ENCODE measurements at regions not wholly inside any gene's neighbourhood (a gene's known extent, or its start where the extent isn't known, plus 50 kb on each side); places are given as distances from the start of the nearest gene placed in this dataset.

DNA sequence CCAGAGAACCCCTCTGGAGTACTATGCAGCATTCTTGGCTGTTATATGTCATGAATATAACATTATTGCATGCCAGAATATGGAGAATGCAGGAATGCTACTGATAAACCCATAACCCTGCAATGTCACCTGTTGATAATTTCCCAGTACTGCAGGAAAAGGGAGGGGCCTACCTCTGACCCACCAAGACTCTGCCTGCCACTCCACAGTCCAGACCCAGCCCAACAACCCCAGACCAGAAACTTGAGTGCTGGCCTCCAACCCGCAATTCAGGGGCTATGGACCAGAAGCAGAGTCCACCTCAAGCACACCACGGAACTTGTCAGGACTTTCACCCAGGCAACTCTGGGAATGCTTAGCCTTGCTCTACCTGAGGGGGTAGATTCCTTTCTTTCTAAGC, 92.9 kb upstream of the WDR44 start:
- TF ChIP-seq EP300 (IDR thresholded peaks at IDR 0.05), result no peak
- TF ChIP-seq, protein P1, sequence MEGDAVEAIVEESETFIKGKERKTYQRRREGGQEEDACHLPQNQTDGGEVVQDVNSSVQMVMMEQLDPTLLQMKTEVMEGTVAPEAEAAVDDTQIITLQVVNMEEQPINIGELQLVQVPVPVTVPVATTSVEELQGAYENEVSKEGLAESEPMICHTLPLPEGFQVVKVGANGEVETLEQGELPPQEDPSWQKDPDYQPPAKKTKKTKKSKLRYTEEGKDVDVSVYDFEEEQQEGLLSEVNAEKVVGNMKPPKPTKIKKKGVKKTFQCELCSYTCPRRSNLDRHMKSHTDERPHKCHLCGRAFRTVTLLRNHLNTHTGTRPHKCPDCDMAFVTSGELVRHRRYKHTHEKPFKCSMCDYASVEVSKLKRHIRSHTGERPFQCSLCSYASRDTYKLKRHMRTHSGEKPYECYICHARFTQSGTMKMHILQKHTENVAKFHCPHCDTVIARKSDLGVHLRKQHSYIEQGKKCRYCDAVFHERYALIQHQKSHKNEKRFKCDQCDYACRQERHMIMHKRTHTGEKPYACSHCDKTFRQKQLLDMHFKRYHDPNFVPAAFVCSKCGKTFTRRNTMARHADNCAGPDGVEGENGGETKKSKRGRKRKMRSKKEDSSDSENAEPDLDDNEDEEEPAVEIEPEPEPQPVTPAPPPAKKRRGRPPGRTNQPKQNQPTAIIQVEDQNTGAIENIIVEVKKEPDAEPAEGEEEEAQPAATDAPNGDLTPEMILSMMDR (IDR thresholded peaks at IDR 0.05), result no peak
- no peak for TF ChIP-seq POLR2A (IDR thresholded peaks at IDR 0.05)
